ENCODE measurements at regions not wholly inside any gene's neighbourhood (a gene's known extent, or its start where the extent isn't known, plus 50 kb on each side); places are given as distances from the start of the nearest gene placed in this dataset.

DNA sequence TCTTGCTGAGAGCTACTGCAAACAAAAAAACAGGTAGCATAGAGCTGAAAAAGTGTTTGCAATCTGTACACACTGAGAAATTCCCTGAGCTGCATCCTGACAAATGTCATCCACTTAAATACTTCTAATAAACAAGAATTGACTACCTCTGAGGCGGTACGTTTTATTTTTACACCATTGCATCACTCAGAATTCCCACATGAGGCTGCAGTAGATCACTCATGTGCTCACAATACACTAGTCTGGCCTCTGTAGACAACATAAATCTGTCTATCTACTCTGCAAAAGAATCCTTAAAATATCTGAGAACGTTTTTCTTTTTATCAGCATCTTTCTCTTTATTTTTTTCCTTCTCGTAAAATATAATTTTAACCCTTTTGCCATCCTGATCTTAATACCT is 661.4 kb downstream of the EPHA7 start:
- H2AFZ ChIP-seq (ENCODE audit: low read length) = no peak overlapping the region
- no peak for DNase-seq (ENCODE audit: low read depth in 2 of 2)

GRCh38 chr6:92756912-92757311 is 662.4 kb downstream of the EPHA7 start:
- no peaks in the 10 kb centered on the region for H3K79me2 ChIP-seq (ENCODE audit: control insufficient read depth, insufficient read depth, low read length)
- H2AFZ ChIP-seq (ENCODE audit: low read length) = no peak overlapping the region
- no peaks in the 10 kb centered on the region for H3K9me3 ChIP-seq (ENCODE audit: control insufficient read depth, insufficient read depth, low read depth, low read length)
- H3K4me1 ChIP-seq (ENCODE audit: control insufficient read depth, extremely low read depth, insufficient read depth, low read length) = no peaks in the 10 kb centered on the region
- H4K20me1 ChIP-seq (ENCODE audit: control insufficient read depth, extremely low read depth, insufficient read depth, low read length) = no peaks in the 10 kb centered on the region
- peak; percentile 6 to 78 for DNase-seq (ENCODE audit: low read depth in 2 of 2)
- H3K9ac ChIP-seq (ENCODE audit: insufficient read depth, low read length) = no peak overlapping the region
- H3K4me3 ChIP-seq (replicated peaks in 1 of 4; ENCODE audit: control extremely low read depth in 1 of 4, insufficient read depth in 1 of 4, low read depth in 3 of 4, low read length in 4 of 4) = no peak overlapping the region
- no peak overlapping the region for H3K27ac ChIP-seq (ENCODE audit: insufficient read depth, low read length)
- no peaks in the 10 kb centered on the region for H3K27me3 ChIP-seq (ENCODE audit: control insufficient read depth, insufficient read depth, low read length)
- TF ChIP-seq CTCF (conservative IDR thresholded peaks at IDR 0.05 in 1 of 2, IDR thresholded peaks at IDR 0.05 in 1 of 2; ENCODE audit: low read depth in 1 of 2, low read length in 2 of 2) (no peak), EZH2 (IDR thresholded peaks at IDR 0.05; ENCODE audit: low read length, missing control alignments) (no peak)
- no peaks in the 10 kb centered on the region for H3K36me3 ChIP-seq (ENCODE audit: control insufficient read depth, insufficient read depth, low read length)
- H3K4me2 ChIP-seq (ENCODE audit: extremely low read depth, insufficient read depth, low read length) = no peak overlapping the region

More for the DNA sequence above, 661.4 kb downstream of the EPHA7 start:
- H3K79me2 ChIP-seq (ENCODE audit: control insufficient read depth, insufficient read depth, low read length) = no peaks in the 10 kb centered on the region
- no peak overlapping the region for H3K27ac ChIP-seq (ENCODE audit: insufficient read depth, low read length)
- no peaks in the 10 kb centered on the region for H3K4me1 ChIP-seq (ENCODE audit: control insufficient read depth, extremely low read depth, insufficient read depth, low read length)
- no peaks in the 10 kb centered on the region for H3K9me3 ChIP-seq (ENCODE audit: control insufficient read depth, insufficient read depth, low read depth, low read length)
- H4K20me1 ChIP-seq (ENCODE audit: control insufficient read depth, extremely low read depth, insufficient read depth, low read length) = no peaks in the 10 kb centered on the region
- no peak overlapping the region for H3K4me3 ChIP-seq (replicated peaks in 1 of 4; ENCODE audit: control extremely low read depth in 1 of 4, insufficient read depth in 1 of 4, low read depth in 3 of 4, low read length in 4 of 4)
- H3K9ac ChIP-seq (ENCODE audit: insufficient read depth, low read length) = no peak overlapping the region
- no peak overlapping the region for H3K4me2 ChIP-seq (ENCODE audit: extremely low read depth, insufficient read depth, low read length)
- no peaks in the 10 kb centered on the region for H3K27me3 ChIP-seq (ENCODE audit: control insufficient read depth, insufficient read depth, low read length)
- H3K36me3 ChIP-seq (ENCODE audit: control insufficient read depth, insufficient read depth, low read length) = no peaks in the 10 kb centered on the region
- no peak for TF ChIP-seq CTCF (conservative IDR thresholded peaks at IDR 0.05 in 1 of 2, IDR thresholded peaks at IDR 0.05 in 1 of 2; ENCODE audit: low read depth in 1 of 2, low read length in 2 of 2)

DNA sequence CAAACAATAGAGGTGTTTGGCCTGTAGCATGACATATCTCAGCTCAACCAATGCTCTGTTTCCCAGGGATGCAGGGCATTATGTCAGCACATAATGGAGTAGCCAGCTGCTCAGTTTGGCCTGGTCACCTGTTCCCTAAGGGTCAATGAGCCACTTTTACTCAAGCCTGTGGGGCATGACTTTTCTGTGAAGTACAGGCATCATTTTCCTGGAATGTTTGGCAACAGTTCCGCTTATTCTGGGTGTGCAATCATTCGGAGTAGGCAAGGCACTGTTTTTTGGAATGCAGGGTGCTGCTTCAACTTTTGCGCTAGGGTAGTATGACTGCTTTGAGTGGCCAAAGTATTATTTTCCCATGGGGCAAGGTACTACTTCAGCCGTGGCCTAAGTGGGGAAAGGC is 665.4 kb downstream of the EPHA7 start:
- H2AFZ ChIP-seq (ENCODE audit: low read length) = no peak overlapping the region
- H3K79me2 ChIP-seq (ENCODE audit: control insufficient read depth, insufficient read depth, low read length) = no peaks in the 10 kb centered on the region
- TF ChIP-seq EZH2 (IDR thresholded peaks at IDR 0.05; ENCODE audit: low read length, missing control alignments) (no peak), CTCF (conservative IDR thresholded peaks at IDR 0.05 in 1 of 2, IDR thresholded peaks at IDR 0.05 in 1 of 2; ENCODE audit: low read depth in 1 of 2, low read length in 2 of 2) (no peak)
- no peak overlapping the region for H3K4me3 ChIP-seq (replicated peaks in 1 of 4; ENCODE audit: control extremely low read depth in 1 of 4, insufficient read depth in 1 of 4, low read depth in 3 of 4, low read length in 4 of 4)
- H3K36me3 ChIP-seq (ENCODE audit: control insufficient read depth, insufficient read depth, low read length) = no peaks in the 10 kb centered on the region
- no peak for DNase-seq (ENCODE audit: low read depth in 2 of 2)
- no peaks in the 10 kb centered on the region for H4K20me1 ChIP-seq (ENCODE audit: control insufficient read depth, extremely low read depth, insufficient read depth, low read length)
- H3K9ac ChIP-seq (ENCODE audit: insufficient read depth, low read length) = no peak overlapping the region
- H3K27ac ChIP-seq (ENCODE audit: insufficient read depth, low read length) = no peak overlapping the region
- H3K27me3 ChIP-seq (ENCODE audit: control insufficient read depth, insufficient read depth, low read length) = no peaks in the 10 kb centered on the region
- H3K4me2 ChIP-seq (ENCODE audit: extremely low read depth, insufficient read depth, low read length) = no peak overlapping the region
- no peaks in the 10 kb centered on the region for H3K9me3 ChIP-seq (ENCODE audit: control insufficient read depth, insufficient read depth, low read depth, low read length)
- no peaks in the 10 kb centered on the region for H3K4me1 ChIP-seq (ENCODE audit: control insufficient read depth, extremely low read depth, insufficient read depth, low read length)

All from fibroblast of lung (primary cell).